Uterus (tissue), 3 donors: ENCODE measurements at regions not wholly inside any gene's neighbourhood (a gene's known extent, or its start where the extent isn't known, plus 50 kb on each side); places are given as distances from the start of the nearest gene placed in this dataset.

Source experiments
- DNase-seq, 2 donors: peaks; one replicate each; pipeline ENCODE4 v3.0.0-alpha.2; 2019 to 2020
- H3K27ac ChIP-seq, 2 donors: fragments of 200-600 bp; sonication (generic); 1 replicate in 1 of 2; 2 replicates in 1 of 2; pipeline ENCODE4 v1.5.1; 2016 to 2018
- H3K27me3 ChIP-seq, 2 donors: fragments of 200-600 bp; sonication (generic); one replicate each; pipeline ENCODE4 v1.5.1; 2018 to 2019; ENCODE audit warnings: control low read depth in 1 of 2
- H3K36me3 ChIP-seq, 2 donors: fragments of 200-600 bp; sonication (generic); one replicate each; pipeline ENCODE4 v1.5.1; 2019; ENCODE audit warnings: control low read depth in 1 of 2
- H3K4me1 ChIP-seq, 2 donors: fragments of 200-600 bp; sonication (generic); one replicate each; pipeline ENCODE4 v1.5.1; 2018 to 2019; ENCODE audit warnings: control low read depth in 1 of 2
- H3K4me3 ChIP-seq, 2 donors: fragments of 200-600 bp; sonication (generic); 1 replicate in 1 of 2; 2 replicates in 1 of 2; pipeline ENCODE4 v1.5.1; 2018 to 2019; ENCODE audit warnings: mild to moderate bottlenecking in 1 of 2
- H3K9me3 ChIP-seq, 2 donors: fragments of 200-600 bp; sonication (generic); one replicate each; pipeline ENCODE4 v1.5.1; 2019; ENCODE audit warnings: control low read depth in 1 of 2
- POLR2A ChIP-seq, 2 donors: fragments of 450-650 bp; IDR thresholded peaks; one replicate each; pipeline ENCODE4 v1.6.1; 2016; ENCODE audit warnings: antibody characterized with exemption in 2 of 2, mild to moderate bottlenecking in 1 of 2, moderate library complexity in 1 of 2
- intact Hi-C: fragments of 100-400 bp; cut with DNase I; formaldehyde crosslinking; loops from one replicate; pipeline ENCODE4 v1.15.1; 2023; ENCODE audit warnings: low total_unique reads
- TF ChIP-seq, protein P1 (sequence below), 4 experiments: fragments of 200-600 bp in 2 of 4; fragments of 450-650 bp in 2 of 4; sonication (generic) in 2 of 4; IDR thresholded peaks; one replicate each; pipeline ENCODE4 v1.5.1; 2016 to 2019; ENCODE audit warnings: antibody characterized with exemption in 4 of 4, mild to moderate bottlenecking in 2 of 4, moderate library complexity in 1 of 4
- donor health status: DM: yes; HTN: yes; CAD: no.

DNA sequence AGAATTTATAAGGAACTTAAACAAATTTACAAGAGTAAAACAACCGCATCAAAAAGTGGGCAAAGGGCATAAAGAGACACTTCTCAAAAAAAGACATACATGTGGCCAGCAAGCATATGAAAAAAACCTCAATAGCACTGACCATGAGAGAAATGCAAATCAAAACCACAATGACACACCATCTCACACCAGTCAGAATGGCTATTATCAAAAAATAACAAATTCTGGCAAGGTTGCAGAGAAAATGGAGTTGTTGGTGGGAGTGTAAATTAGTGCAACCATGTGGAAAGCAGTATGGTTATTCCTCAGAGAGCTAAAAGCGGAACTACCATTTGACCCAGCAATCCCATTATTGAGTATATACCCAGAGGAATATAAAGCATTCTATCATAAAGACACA lies 866.8 kb upstream of the TENM4 start:
- no peak for TF ChIP-seq POLR2A (IDR thresholded peaks at IDR 0.05)
- TF ChIP-seq, protein P1, sequence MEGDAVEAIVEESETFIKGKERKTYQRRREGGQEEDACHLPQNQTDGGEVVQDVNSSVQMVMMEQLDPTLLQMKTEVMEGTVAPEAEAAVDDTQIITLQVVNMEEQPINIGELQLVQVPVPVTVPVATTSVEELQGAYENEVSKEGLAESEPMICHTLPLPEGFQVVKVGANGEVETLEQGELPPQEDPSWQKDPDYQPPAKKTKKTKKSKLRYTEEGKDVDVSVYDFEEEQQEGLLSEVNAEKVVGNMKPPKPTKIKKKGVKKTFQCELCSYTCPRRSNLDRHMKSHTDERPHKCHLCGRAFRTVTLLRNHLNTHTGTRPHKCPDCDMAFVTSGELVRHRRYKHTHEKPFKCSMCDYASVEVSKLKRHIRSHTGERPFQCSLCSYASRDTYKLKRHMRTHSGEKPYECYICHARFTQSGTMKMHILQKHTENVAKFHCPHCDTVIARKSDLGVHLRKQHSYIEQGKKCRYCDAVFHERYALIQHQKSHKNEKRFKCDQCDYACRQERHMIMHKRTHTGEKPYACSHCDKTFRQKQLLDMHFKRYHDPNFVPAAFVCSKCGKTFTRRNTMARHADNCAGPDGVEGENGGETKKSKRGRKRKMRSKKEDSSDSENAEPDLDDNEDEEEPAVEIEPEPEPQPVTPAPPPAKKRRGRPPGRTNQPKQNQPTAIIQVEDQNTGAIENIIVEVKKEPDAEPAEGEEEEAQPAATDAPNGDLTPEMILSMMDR (IDR thresholded peaks at IDR 0.05), result no peak
- Histone ChIP-seq H3K27me3 (no peaks in the 10 kb centered on the region), H3K36me3 (no peaks in the 10 kb centered on the region), H3K9me3 (no peaks in the 10 kb centered on the region), H3K4me1 (no peaks in the 10 kb centered on the region), H3K4me3 (no peak overlapping the region), H3K27ac (no peak overlapping the region)
- intact Hi-C loops, result no loop called here
- DNase-seq, result no peak

DNA sequence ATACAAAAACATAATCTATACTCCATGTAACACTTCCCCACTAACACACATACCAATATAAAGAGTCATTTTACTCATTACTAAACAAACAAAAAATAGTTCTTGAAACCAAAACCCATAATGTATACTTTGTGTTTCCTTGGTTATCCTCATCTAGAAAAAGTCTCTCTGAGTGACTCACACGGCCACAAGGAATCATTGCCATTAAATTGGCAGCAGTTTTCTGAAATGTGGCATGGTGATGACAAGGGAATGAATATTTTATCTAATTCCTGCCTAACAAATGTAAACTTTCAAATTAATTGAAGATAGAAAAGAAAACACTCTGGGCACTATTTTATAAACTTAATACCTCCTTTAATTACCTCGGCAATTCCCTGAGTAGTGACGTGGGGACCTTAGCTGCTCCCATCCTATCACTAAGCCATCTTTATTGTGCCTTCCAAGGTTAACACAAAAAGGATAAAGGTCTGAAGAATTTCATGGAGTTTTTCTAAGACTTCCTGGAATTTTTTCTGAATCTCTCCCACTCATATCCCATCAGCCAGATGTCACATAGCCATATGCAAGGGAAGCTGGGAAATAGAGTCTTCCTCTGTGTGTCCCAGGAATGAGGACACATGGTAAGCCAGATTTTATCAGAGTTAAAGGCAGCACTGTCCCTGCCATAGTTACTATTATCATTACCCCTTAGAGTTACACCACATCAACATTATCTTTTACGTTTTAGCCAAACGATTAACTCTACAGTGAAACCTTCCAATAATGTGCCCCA lies 857.2 kb upstream of the TENM4 start:
- no peak overlapping the region for H3K27ac ChIP-seq
- no peaks in the 10 kb centered on the region for H3K27me3 ChIP-seq
- H3K36me3 ChIP-seq, result no peaks in the 10 kb centered on the region
- H3K9me3 ChIP-seq, result no peaks in the 10 kb centered on the region
- intact Hi-C loops, result no loop called here
- DNase-seq, result no peak
- H3K4me3 ChIP-seq, result no peak overlapping the region
- no peak for TF ChIP-seq POLR2A (IDR thresholded peaks at IDR 0.05)
- TF ChIP-seq, protein P1 (IDR thresholded peaks at IDR 0.05), result no peak
- no peaks in the 10 kb centered on the region for H3K4me1 ChIP-seq

DNA sequence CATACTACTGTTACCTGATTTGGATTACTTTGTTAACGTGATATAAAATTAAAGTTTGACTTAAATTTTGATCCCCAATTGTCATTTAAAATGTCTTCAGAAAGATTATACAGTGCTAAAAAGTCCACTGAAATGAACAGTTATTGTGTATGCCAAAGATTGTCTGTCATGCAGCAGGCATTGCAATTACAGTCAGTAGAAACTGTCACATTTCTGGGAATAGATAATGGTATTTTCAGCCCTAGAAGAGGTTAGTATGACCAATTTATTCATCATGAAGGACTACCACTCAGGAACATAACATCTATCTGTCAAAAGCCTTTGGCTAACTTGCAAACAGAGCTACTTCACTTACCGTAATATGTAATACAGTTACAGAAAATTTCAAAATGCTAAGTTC lies 852.5 kb upstream of the TENM4 start:
- intact Hi-C loops, result no loop called here
- Histone ChIP-seq H3K4me3 (no peak overlapping the region), H3K27me3 (no peaks in the 10 kb centered on the region), H3K27ac (no peak overlapping the region), H3K36me3 (no peaks in the 10 kb centered on the region), H3K9me3 (no peaks in the 10 kb centered on the region), H3K4me1 (no peaks in the 10 kb centered on the region)
- TF ChIP-seq POLR2A (IDR thresholded peaks at IDR 0.05), result no peak
- TF ChIP-seq, protein P1 (IDR thresholded peaks at IDR 0.05), result no peak
- DNase-seq, result no peak

DNA sequence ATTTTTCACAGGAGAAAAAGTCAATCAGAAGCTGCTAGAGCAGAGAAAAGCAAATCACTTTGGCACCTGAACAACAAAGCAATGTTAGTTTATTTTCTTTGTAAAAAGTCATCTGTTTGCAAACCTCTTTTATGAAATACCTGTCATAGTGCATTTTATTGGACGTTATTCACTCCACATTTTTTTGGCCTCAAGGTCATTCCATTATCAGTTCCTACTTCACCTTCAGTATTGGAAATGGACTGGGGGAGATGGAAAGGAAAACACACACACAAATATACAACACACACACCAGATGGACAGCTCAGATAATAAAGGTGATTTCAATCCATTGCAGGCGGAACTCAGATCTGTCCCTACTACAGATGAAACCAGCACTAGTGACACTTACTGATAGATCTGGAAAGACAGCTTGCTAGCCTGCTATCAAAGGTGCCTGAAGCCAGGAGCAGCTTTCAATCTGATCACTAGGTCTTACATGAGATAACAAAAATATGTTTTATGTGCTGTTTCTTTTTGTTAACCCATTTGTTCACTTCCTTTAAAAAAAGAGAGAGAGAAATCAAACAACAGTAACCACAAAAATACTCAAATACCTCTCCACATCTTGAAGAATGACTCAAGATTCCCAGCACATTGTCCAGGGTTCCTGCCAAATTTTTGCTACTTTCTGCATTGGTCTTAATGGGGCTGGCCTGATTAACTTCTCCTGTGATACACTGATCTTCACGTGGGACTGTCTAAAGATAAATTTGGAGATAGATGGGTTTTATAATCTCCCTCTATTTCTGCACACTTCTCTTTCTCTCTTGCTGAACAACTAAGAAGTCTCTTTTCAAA lies 844.3 kb upstream of the TENM4 start:
- Histone ChIP-seq H3K4me3 (no peak overlapping the region), H3K27ac (no peak overlapping the region), H3K27me3 (no peaks in the 10 kb centered on the region), H3K36me3 (no peaks in the 10 kb centered on the region), H3K9me3 (no peaks in the 10 kb centered on the region), H3K4me1 (no peaks in the 10 kb centered on the region)
- intact Hi-C loops, result no loop called here
- TF ChIP-seq, protein P1 (IDR thresholded peaks at IDR 0.05), result no peak
- TF ChIP-seq POLR2A (IDR thresholded peaks at IDR 0.05), result no peak
- DNase-seq, result no peak

DNA sequence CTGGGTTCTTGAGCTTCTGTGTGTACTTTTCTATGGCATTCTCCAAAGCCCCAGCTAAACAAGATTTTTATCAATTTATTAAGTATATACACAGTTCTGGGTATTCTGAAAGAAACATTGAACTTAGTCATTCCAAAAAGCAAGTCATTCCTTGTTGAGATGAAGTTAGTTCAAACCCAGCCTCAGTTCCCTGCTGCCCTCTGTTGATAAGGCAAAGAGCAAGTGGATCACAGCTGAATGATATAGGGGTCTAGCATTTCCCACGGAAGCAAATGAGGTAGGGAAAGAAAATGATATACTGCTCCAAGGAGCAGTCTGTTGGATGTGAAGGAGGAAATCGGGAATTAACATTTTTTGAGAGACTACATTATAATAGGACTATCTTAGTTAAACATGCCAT lies 841.8 kb upstream of the TENM4 start:
- Histone ChIP-seq H3K9me3 (no peaks in the 10 kb centered on the region), H3K4me1 (no peaks in the 10 kb centered on the region), H3K27ac (no peak overlapping the region), H3K27me3 (no peaks in the 10 kb centered on the region), H3K36me3 (no peaks in the 10 kb centered on the region), H3K4me3 (no peak overlapping the region)
- TF ChIP-seq, protein P1 (IDR thresholded peaks at IDR 0.05), result no peak
- TF ChIP-seq POLR2A (IDR thresholded peaks at IDR 0.05), result no peak
- intact Hi-C loops, result no loop called here
- DNase-seq, result no peak
